NCI-H748 (cell line): ENCODE measurements at regions not wholly inside any gene's neighbourhood (a gene's known extent, or its start where the extent isn't known, plus 50 kb on each side); places are given as distances from the start of the nearest gene placed in this dataset.

Source experiments
- DNase-seq: peaks from one replicate; lab custom pipeline; 2025; ENCODE audit not compliant: unreplicated experiment; lab: John Stamatoyannopoulos, UW

GRCh38 chr2:147096671-147097070, 748.2 kb upstream of the ACVR2A start:
- no peak for DNase-seq

- no peak for DNase-seq
Measured at GRCh38 chr2:147095376-147095775, 749.5 kb upstream of the ACVR2A start.

GRCh38 chr2:147094077-147094476, 750.8 kb upstream of the ACVR2A start:
- DNase-seq, result no peak

GRCh38 chr2:147092266-147092665, 752.6 kb upstream of the ACVR2A start:
- DNase-seq, result no peak

GRCh38 chr2:147091448-147091847, 753.4 kb upstream of the ACVR2A start:
- no peak for DNase-seq

GRCh38 chr2:147088871-147089270, 756.0 kb upstream of the ACVR2A start:
- DNase-seq, result no peak

GRCh38 chr2:147086715-147087114, 758.1 kb upstream of the ACVR2A start:
- DNase-seq, result no peak

- no peak for DNase-seq
Measured at GRCh38 chr2:147083664-147084063, 761.2 kb upstream of the ACVR2A start.

GRCh38 chr2:147082850-147083522, 761.8 kb upstream of the ACVR2A start:
- peak; percentile 76 for DNase-seq

- no peak for DNase-seq
Measured at GRCh38 chr2:147081831-147082230, 763.0 kb upstream of the ACVR2A start.

GRCh38 chr2:147076634-147077033, 768.2 kb upstream of the ACVR2A start:
- DNase-seq, result no peak

- no peak for DNase-seq
Measured at GRCh38 chr2:147068071-147068470, 776.8 kb upstream of the ACVR2A start.

- no peak for DNase-seq
Measured at GRCh38 chr2:147067136-147067535, 777.7 kb upstream of the ACVR2A start.

GRCh38 chr2:147062073-147062472, 782.8 kb upstream of the ACVR2A start:
- DNase-seq, result no peak

GRCh38 chr2:147061269-147061668, 783.6 kb upstream of the ACVR2A start:
- DNase-seq, result no peak

- DNase-seq, result no peak
Measured at GRCh38 chr2:147057892-147058490, 786.8 kb upstream of the ACVR2A start.

GRCh38 chr2:147051814-147052213, 793.0 kb upstream of the ACVR2A start:
- DNase-seq, result no peak

- DNase-seq, result no peak
Measured at GRCh38 chr2:147051248-147051647, 793.6 kb upstream of the ACVR2A start.

GRCh38 chr2:147049957-147050356, 794.9 kb upstream of the ACVR2A start:
- DNase-seq, result no peak

GRCh38 chr2:147046473-147046872, 798.4 kb upstream of the ACVR2A start:
- no peak for DNase-seq

- DNase-seq, result peak; percentile 74
Measured at GRCh38 chr2:147045113-147045512, 799.7 kb upstream of the ACVR2A start.

- DNase-seq, result no peak
Measured at GRCh38 chr2:147041121-147041494, 803.7 kb upstream of the ACVR2A start.
